GM12878 (cell line): ENCODE measurements at regions not wholly inside any gene's neighbourhood (a gene's known extent, or its start where the extent isn't known, plus 50 kb on each side); places are given as distances from the start of the nearest gene placed in this dataset.

Experiments
- HDAC6 ChIP-seq: fragments of 200-600 bp; sonication (generic); IDR thresholded peaks from one replicate; pipeline ENCODE4 v1.8.0; 2017; ENCODE audit warnings: antibody characterized with exemption; ENCODE audit not compliant: unreplicated experiment
- IKZF2 ChIP-seq, 2 experiments: fragments of 450-650 bp; IDR thresholded peaks; 2 replicates each; pipeline ENCODE4 v1.6.1; 2017; ENCODE audit warnings: mild to moderate bottlenecking in 2 of 2, moderate library complexity in 2 of 2
- NR2C2 ChIP-seq: IDR thresholded peaks from 2 replicates; pipeline ENCODE4 v1.6.1; 2011; ENCODE audit warnings: borderline replicate concordance, low read depth; ENCODE audit not compliant: control insufficient read depth, insufficient read length
- PAX8 ChIP-seq: fragments of 450-650 bp; IDR thresholded peaks from 2 replicates; pipeline ENCODE4 v1.6.1; 2017; ENCODE audit warnings: mild to moderate bottlenecking, moderate library complexity
- POLR2AphosphoS2 ChIP-seq: IDR thresholded peaks from 2 replicates; pipeline ENCODE4 v1.6.1; 2011; ENCODE audit warnings: low read depth, mild to moderate bottlenecking, low read length, improper control_type of control experiment, moderate library complexity
- RAD21 ChIP-seq: IDR thresholded peaks from 2 replicates; pipeline ENCODE4 v1.6.1; 2011; ENCODE audit warnings: mild to moderate bottlenecking, low read depth, low read length, moderate library complexity; ENCODE audit not compliant: insufficient read depth
- RB1 ChIP-seq: fragments of 450-650 bp; formaldehyde crosslinking; IDR thresholded peaks from 2 replicates; pipeline ENCODE4 v1.6.1; 2017; ENCODE audit warnings: mild to moderate bottlenecking, borderline replicate concordance
- TCF3 ChIP-seq: IDR thresholded peaks from 2 replicates; pipeline ENCODE4 v1.6.1; 2012; ENCODE audit warnings: low read depth, mild to moderate bottlenecking, low read length, borderline replicate concordance; ENCODE audit not compliant: insufficient read depth
- ZNF622 ChIP-seq: fragments of 450-650 bp; IDR thresholded peaks from 2 replicates; pipeline ENCODE4 v1.6.1; 2017; ENCODE audit warnings: mild to moderate bottlenecking, inconsistent platforms
- TF ChIP-seq, protein P1 (sequence below): IDR thresholded peaks from 2 replicates; pipeline ENCODE4 v1.6.1; 2012; ENCODE audit warnings: low read depth, low read length, improper control_type of control experiment
- TF ChIP-seq, protein P2 (sequence below): fragments of 150-350 bp; IDR thresholded peaks from 2 replicates; pipeline ENCODE4 v1.6.1; 2016; ENCODE audit warnings: low read depth, low read length
- TF ChIP-seq, protein P3 (sequence below): fragments of 450-650 bp; IDR thresholded peaks from 2 replicates; pipeline ENCODE4 v1.6.1; 2017; ENCODE audit warnings: antibody characterized with exemption, mild to moderate bottlenecking, moderate library complexity

DNA sequence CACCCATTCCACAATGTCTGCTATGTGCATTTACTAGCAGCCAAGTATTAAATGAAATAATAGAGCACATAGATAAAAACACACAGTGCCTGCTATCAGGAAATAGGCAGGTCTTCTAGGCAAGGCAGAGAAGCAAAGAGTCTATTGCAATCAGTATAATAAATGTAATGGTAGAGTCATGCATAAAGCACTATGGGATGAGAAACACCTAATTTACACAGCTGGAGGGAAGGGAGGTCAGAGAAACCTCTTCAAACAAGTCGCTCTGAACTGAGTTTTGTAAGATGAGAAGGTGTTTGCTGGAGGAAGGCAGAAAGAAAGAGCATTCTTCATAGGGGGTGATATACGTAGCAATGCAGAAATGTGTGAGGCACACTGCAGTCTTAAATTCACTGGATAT, 341.0 kb upstream of the DMAC1 start (continued):
- TF ChIP-seq ZNF622 (no peak), POLR2AphosphoS2 (no peak), RAD21 (no peak), HDAC6 (no peak), RB1 (no peak), TCF3 (no peak), PAX8 (no peak), IKZF2 (IDR thresholded peaks at IDR 0.05) (no peak), NR2C2 (no peak)
- TF ChIP-seq, protein P1, sequence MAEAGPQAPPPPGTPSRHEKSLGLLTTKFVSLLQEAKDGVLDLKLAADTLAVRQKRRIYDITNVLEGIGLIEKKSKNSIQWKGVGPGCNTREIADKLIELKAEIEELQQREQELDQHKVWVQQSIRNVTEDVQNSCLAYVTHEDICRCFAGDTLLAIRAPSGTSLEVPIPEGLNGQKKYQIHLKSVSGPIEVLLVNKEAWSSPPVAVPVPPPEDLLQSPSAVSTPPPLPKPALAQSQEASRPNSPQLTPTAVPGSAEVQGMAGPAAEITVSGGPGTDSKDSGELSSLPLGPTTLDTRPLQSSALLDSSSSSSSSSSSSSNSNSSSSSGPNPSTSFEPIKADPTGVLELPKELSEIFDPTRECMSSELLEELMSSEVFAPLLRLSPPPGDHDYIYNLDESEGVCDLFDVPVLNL, result no peak
- TF ChIP-seq, protein P2, sequence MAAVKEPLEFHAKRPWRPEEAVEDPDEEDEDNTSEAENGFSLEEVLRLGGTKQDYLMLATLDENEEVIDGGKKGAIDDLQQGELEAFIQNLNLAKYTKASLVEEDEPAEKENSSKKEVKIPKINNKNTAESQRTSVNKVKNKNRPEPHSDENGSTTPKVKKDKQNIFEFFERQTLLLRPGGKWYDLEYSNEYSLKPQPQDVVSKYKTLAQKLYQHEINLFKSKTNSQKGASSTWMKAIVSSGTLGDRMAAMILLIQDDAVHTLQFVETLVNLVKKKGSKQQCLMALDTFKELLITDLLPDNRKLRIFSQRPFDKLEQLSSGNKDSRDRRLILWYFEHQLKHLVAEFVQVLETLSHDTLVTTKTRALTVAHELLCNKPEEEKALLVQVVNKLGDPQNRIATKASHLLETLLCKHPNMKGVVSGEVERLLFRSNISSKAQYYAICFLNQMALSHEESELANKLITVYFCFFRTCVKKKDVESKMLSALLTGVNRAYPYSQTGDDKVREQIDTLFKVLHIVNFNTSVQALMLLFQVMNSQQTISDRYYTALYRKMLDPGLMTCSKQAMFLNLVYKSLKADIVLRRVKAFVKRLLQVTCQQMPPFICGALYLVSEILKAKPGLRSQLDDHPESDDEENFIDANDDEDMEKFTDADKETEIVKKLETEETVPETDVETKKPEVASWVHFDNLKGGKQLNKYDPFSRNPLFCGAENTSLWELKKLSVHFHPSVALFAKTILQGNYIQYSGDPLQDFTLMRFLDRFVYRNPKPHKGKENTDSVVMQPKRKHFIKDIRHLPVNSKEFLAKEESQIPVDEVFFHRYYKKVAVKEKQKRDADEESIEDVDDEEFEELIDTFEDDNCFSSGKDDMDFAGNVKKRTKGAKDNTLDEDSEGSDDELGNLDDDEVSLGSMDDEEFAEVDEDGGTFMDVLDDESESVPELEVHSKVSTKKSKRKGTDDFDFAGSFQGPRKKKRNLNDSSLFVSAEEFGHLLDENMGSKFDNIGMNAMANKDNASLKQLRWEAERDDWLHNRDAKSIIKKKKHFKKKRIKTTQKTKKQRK, result no peak
- TF ChIP-seq, protein P3, sequence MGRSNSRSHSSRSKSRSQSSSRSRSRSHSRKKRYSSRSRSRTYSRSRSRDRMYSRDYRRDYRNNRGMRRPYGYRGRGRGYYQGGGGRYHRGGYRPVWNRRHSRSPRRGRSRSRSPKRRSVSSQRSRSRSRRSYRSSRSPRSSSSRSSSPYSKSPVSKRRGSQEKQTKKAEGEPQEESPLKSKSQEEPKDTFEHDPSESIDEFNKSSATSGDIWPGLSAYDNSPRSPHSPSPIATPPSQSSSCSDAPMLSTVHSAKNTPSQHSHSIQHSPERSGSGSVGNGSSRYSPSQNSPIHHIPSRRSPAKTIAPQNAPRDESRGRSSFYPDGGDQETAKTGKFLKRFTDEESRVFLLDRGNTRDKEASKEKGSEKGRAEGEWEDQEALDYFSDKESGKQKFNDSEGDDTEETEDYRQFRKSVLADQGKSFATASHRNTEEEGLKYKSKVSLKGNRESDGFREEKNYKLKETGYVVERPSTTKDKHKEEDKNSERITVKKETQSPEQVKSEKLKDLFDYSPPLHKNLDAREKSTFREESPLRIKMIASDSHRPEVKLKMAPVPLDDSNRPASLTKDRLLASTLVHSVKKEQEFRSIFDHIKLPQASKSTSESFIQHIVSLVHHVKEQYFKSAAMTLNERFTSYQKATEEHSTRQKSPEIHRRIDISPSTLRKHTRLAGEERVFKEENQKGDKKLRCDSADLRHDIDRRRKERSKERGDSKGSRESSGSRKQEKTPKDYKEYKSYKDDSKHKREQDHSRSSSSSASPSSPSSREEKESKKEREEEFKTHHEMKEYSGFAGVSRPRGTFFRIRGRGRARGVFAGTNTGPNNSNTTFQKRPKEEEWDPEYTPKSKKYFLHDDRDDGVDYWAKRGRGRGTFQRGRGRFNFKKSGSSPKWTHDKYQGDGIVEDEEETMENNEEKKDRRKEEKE, result no peak
